ENCODE measurements at regions not wholly inside any gene's neighbourhood (a gene's known extent, or its start where the extent isn't known, plus 50 kb on each side); places are given as distances from the start of the nearest gene placed in this dataset.

GRCh38 chrX:78506248-78506647, 152.9 kb downstream of the RTL3 start:
- intact Hi-C loops (cut with micrococcal nuclease), result no loop called here
- 0% methylated on average over 1 of the region's 1 CpG for WGBS (ENCODE audit: insufficient coverage, low coverage, missing lambda C conversion rate)
- TF ChIP-seq HDGF (IDR thresholded peaks at IDR 0.05), result no peak
- no peak for TF ChIP-seq KLF10 (CRISPR knock-in tag; IDR thresholded peaks at IDR 0.05)
- TF ChIP-seq REST (IDR thresholded peaks at IDR 0.05; ENCODE audit: borderline replicate concordance), result no peak
- TF ChIP-seq REST (CRISPR knock-in tag; IDR thresholded peaks at IDR 0.05; ENCODE audit: low read depth), result no peak
- TF ChIP-seq ZNF77 (CRISPR knock-in tag; IDR thresholded peaks at IDR 0.05), result no peak
- no peak for TF ChIP-seq NUFIP1 (IDR thresholded peaks at IDR 0.05; ENCODE audit: partially characterized antibody)
- no peak for TF ChIP-seq RFX7 (CRISPR knock-in tag; IDR thresholded peaks at IDR 0.05)
- TF ChIP-seq NR2C2 (CRISPR knock-in tag; IDR thresholded peaks at IDR 0.05), result no peak
- TF ChIP-seq NR2C2 (tag; IDR thresholded peaks at IDR 0.05), result no peak
- no peak for TF ChIP-seq NFIC (IDR thresholded peaks at IDR 0.05)
- TF ChIP-seq POLR2G (IDR thresholded peaks at IDR 0.05; ENCODE audit: low read depth, low read length), result no peak
- no peak for TF ChIP-seq CC2D1A (IDR thresholded peaks at IDR 0.05)
- no peak for TF ChIP-seq TRIM24 (IDR thresholded peaks at IDR 0.05)
- no peak for TF ChIP-seq ZNF121 (CRISPR knock-in tag; conservative IDR thresholded peaks at IDR 0.05)
- no peak for TF ChIP-seq ZSCAN29 (IDR thresholded peaks at IDR 0.05)
- TF ChIP-seq ZBTB8A (IDR thresholded peaks at IDR 0.05; ENCODE audit: partially characterized antibody), result no peak
- no peak for TF ChIP-seq ZNF589 (CRISPR knock-in tag; IDR thresholded peaks at IDR 0.05; ENCODE audit: low read depth)

More at GRCh38 chrX:78506248-78506647, 152.9 kb downstream of the RTL3 start:
- no peaks in the 10 kb centered on the region for H3K9me3 ChIP-seq (replicated peaks; ENCODE audit: control insufficient read depth, insufficient read depth, low read depth, low read length)
- H3K4me3 ChIP-seq, result no peak overlapping the region
- no peak for DNase-seq (ENCODE audit: extremely low read depth in 1 of 4, low spot score in 3 of 4)
- no peak for ATAC-seq
- H3K79me2 ChIP-seq (ENCODE audit: control insufficient read depth, insufficient read depth, low read length), result no peaks in the 10 kb centered on the region
- no peak overlapping the region for H2AFZ ChIP-seq (ENCODE audit: low read depth, low read length)
- H3K9me1 ChIP-seq (ENCODE audit: control insufficient read depth, insufficient read depth, low read length), result no peaks in the 10 kb centered on the region
- H4K20me1 ChIP-seq (replicated peaks; ENCODE audit: control insufficient read depth, insufficient read depth, low read length), result no peaks in the 10 kb centered on the region
- FAIRE-seq, result no peak
- no peaks in the 10 kb centered on the region for H3K27me3 ChIP-seq (ENCODE audit: control insufficient read depth in 2 of 2, insufficient read depth in 2 of 2, low read length in 2 of 2)
- H3K27ac ChIP-seq (ENCODE audit: extremely low read depth, low read depth, low read length), result no peak overlapping the region
- no TSS peak for BruUV-seq (replicated peaks)
- no peaks in the 10 kb centered on the region for H3K4me1 ChIP-seq (replicated peaks in 1 of 2; ENCODE audit: control insufficient read depth in 2 of 2, insufficient read depth in 2 of 2, low read length in 2 of 2)
- H3K36me3 ChIP-seq (ENCODE audit: control insufficient read depth, insufficient read depth, low read length), result no peaks in the 10 kb centered on the region
- ChIA-PET POLR2A (no interaction called here), CTCF (ENCODE audit: low intra/inter-chr PET ratio) (no interaction called here)
- H3K9ac ChIP-seq (ENCODE audit: insufficient read depth in 1 of 2, low read depth in 2 of 2, low read length in 2 of 2), result no peak overlapping the region
- no peak overlapping the region for H3K4me2 ChIP-seq (ENCODE audit: insufficient read depth, low read length)
- in situ Hi-C loops (cut with MboI), result no loop called here

Data from K562 (cell line).